Cardiac fibroblast (primary cell): ENCODE measurements at regions not wholly inside any gene's neighbourhood (a gene's known extent, or its start where the extent isn't known, plus 50 kb on each side); places are given as distances from the start of the nearest gene placed in this dataset.

ENCODE experiments used
- DNase-seq, 2 donors: peaks; one replicate each; pipeline versions ENCODE4 v3.0.0 to v3.0.0-alpha.2; 2010; ENCODE audit warnings: low read depth in 2 of 2
- H3K4me3 ChIP-seq, 2 donors: replicated peaks in 1 of 2; 1 replicate in 1 of 2; 2 replicates in 1 of 2; pipeline ENCODE4 v1.5.1; 2011; ENCODE audit warnings: low read depth in 2 of 2, low read length in 2 of 2, mild to moderate bottlenecking in 2 of 2, moderate library complexity in 1 of 2
- TF ChIP-seq, protein P1 (sequence below): IDR thresholded peaks from one replicate; pipeline ENCODE4 v1.5.1; 2011; ENCODE audit warnings: low read depth, mild to moderate bottlenecking, low read length, inconsistent platforms

DNA sequence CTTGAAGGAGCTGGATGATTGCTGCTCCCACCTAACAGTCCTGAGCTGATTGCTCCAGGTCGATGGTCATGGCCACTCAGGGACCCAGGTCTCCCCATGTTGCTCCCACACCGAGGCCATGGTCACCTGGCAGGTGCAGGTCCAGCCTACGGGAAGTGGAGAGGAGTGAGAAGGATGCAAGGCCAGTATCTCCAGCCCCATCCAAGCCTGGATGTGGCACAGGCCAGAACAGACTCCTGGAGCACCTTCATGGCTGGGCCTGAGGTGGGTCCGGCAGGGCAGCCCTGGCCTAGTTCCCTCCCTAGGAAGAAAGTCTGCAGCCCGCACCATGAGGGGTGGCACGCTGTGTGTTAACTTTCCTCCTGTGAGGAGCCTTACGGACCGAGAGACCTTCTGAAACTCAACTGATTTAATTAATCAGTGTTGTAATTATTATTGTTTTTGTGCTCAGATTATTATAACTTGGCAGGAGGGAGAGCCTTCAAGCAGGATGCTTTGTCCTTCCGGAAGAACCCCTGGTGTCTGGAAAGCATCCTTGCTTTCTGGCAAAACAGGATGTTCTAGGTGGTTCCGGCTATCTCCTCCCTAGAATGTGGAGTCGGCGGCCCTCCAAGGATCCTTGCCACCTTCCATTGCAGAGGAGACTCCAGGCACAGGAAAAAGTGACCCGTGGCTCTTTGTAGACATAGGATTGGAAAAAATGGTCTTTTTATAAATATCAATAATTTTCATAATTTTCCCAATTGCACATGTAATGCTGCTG is 92.3 kb upstream of the ADRA2C start:
- DNase-seq, result no peak
- TF ChIP-seq, protein P1, sequence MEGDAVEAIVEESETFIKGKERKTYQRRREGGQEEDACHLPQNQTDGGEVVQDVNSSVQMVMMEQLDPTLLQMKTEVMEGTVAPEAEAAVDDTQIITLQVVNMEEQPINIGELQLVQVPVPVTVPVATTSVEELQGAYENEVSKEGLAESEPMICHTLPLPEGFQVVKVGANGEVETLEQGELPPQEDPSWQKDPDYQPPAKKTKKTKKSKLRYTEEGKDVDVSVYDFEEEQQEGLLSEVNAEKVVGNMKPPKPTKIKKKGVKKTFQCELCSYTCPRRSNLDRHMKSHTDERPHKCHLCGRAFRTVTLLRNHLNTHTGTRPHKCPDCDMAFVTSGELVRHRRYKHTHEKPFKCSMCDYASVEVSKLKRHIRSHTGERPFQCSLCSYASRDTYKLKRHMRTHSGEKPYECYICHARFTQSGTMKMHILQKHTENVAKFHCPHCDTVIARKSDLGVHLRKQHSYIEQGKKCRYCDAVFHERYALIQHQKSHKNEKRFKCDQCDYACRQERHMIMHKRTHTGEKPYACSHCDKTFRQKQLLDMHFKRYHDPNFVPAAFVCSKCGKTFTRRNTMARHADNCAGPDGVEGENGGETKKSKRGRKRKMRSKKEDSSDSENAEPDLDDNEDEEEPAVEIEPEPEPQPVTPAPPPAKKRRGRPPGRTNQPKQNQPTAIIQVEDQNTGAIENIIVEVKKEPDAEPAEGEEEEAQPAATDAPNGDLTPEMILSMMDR, result no peak
- H3K4me3 ChIP-seq, result no peak overlapping the region

DNA sequence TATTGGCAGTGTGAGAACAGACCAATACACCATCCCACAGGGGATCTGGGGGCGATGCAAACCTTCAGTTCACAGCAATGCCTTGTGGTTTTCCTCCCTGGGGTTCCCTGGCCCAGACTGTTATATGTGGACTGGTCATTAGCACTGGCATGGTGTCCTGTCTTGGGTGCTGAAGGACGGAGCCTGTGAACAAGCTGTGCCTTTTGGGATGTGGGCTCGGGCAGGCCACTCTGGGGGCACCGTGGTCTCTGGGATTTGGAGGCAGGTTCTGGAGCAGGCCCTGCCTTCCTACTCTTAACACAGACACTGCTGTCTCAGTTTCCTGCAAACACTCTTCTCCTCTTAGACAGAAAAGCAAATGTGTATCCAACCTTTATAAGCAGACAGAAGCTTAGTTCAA is 93.0 kb upstream of the ADRA2C start:
- TF ChIP-seq, protein P1, result no peak
- H3K4me3 ChIP-seq, result no peak overlapping the region
- DNase-seq, result no peak

DNA sequence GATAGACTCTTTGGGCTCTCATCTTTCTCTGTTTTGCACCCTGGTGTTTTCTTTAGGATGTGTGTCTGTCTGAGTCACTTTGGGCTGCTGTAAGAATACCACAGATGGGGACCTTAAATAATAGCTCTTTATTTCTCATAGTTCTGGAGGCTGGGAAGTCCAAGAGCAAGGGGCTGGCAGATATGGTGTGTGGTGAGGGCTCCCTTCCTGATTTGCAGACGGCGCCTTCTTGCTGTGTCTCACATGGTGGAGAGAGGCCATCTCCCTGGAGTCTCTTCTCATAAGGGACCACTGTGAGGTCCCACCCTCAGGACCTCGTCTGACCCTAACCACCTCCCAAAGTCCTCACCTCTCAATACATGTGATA is 93.7 kb upstream of the ADRA2C start:
- TF ChIP-seq, protein P1, result no peak
- no peak overlapping the region for H3K4me3 ChIP-seq
- DNase-seq, result no peak

DNA sequence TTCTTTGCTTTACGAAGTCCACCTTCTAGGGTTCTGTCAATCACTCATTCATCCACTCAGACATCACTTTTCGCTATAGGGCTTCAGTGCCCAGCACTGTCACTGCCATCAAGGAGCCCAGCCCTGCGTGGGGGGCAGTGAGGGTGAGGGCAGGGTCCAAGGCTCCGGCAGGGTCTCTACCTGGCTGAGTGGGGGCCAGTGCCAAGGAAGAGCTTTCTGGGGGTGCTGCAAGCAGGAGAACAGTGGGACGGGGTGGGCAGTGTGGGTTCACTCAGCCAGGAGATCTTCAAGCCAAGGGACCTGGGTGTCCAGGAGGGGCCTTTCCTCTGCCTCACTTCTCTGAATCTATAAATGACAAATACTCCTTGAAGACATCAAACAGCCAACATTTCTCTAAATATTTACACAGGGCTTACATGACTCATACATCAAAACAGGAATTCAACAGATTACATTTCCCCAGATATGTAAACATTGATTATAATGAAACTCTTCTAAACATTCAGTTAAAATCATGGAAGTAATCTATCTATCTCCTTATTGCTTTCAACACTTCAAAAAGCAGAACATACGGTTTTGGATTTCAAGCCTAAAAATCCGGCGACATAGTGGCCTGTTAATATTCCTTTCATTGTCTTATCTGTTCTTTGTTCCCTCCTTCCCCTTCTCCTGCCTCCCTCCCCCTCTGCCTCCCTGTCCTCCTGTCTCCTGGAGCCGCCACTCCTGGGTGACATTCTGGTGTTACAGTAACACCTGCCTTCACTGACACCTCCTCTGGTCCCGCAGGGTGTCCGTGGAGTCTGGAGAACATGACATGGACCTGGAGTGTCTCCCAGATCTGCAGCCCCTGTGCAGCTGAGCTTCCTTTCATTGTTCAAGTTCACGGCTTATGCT is 94.4 kb upstream of the ADRA2C start:
- TF ChIP-seq, protein P1, result no peak
- peak in 1 of 2 donors; percentile 3 for DNase-seq
- no peak overlapping the region for H3K4me3 ChIP-seq

DNA sequence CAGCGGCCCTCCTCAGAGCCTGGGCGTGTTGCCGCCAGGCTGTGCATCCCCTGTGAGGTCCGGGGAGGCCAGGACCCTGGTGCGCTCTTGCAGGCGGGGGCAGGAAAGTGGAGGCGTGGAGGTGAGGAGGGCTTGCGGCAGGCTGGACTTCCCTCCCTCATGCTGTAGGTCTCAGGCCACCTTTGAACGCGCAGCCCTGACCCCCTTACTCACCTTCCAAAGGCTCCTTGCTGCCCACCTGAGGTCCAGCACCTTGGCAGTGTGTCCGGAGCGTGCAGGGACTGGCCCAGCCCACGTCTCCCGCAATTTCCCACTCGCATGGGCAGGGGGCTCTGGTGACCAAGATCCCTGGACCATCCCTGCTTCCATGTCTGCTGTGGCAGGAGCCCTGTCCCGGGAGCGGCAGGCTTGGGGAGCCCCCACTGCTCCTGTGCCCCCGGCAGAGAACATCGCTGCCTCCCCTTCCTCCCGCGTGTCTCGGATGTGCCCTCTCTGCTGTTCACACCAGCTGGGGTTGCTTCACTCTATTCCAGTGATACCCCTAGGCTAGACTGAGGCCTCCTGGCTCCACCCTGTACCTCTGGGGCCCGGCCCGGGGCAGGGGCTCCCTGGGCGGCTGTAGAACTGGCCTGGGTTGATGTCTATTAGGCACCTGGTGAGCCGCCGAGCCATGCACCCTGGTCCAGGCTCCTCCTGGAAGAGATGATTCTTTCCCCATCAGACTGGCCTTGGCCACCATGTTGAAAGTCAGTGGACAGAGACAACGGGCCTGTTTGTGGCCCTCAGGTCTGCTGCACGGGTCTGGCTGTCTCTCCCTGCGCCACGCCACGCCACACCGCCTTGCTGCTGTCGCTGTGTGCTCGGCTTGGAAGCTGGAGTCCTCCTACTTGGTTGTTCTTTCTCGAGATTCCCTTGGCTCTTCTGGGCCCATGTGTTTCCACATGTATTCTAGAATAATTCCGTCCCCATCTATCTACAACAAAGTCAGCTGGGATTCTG is 95.4 kb upstream of the ADRA2C start:
- H3K4me3 ChIP-seq, result no peak overlapping the region
- TF ChIP-seq, protein P1, result no peak
- no peak for DNase-seq

DNA sequence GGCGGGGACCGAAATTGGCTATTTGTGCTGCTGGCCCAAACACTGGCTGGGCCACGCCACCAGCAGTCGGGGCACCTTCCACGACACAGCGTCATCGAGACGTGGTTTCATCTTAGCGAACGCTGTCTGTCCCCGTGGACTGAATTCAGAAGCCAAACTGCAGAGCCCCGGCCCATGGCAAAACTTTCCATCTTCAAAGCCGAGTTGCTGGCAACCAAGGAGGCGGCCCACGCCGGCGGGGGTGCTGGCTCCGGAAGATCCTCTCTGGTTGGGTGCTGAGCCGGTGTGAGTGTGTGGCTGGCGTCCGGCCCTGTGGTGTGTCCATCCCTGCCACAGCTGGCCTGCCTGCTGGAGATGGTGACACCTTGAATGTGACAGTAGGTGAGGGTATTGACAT is 96.6 kb upstream of the ADRA2C start:
- no peak for DNase-seq
- no peak overlapping the region for H3K4me3 ChIP-seq
- TF ChIP-seq, protein P1, result no peak
